ENCODE measurements at regions not wholly inside any gene's neighbourhood (a gene's known extent, or its start where the extent isn't known, plus 50 kb on each side); places are given as distances from the start of the nearest gene placed in this dataset.

- TF ChIP-seq, protein P1, sequence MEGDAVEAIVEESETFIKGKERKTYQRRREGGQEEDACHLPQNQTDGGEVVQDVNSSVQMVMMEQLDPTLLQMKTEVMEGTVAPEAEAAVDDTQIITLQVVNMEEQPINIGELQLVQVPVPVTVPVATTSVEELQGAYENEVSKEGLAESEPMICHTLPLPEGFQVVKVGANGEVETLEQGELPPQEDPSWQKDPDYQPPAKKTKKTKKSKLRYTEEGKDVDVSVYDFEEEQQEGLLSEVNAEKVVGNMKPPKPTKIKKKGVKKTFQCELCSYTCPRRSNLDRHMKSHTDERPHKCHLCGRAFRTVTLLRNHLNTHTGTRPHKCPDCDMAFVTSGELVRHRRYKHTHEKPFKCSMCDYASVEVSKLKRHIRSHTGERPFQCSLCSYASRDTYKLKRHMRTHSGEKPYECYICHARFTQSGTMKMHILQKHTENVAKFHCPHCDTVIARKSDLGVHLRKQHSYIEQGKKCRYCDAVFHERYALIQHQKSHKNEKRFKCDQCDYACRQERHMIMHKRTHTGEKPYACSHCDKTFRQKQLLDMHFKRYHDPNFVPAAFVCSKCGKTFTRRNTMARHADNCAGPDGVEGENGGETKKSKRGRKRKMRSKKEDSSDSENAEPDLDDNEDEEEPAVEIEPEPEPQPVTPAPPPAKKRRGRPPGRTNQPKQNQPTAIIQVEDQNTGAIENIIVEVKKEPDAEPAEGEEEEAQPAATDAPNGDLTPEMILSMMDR (IDR thresholded peaks at IDR 0.05), result no peak
- TF ChIP-seq POLR2A (IDR thresholded peaks at IDR 0.05), result no peak
Observed at GRCh38 chr15:91426412-91426811, 326.4 kb downstream of the SV2B start.

Data from heart left ventricle (tissue), 13 donors.